CD4-positive, alpha-beta T cell treated with Interleukin-1 beta for 1 hour (primary cell): ENCODE measurements at regions not wholly inside any gene's neighbourhood (a gene's known extent, or its start where the extent isn't known, plus 50 kb on each side); places are given as distances from the start of the nearest gene placed in this dataset.

Source experiments
- DNase-seq, 2 donors: peaks; one replicate each; pipeline ENCODE4 v3.0.0-alpha.2; 2020 to 2022

DNA sequence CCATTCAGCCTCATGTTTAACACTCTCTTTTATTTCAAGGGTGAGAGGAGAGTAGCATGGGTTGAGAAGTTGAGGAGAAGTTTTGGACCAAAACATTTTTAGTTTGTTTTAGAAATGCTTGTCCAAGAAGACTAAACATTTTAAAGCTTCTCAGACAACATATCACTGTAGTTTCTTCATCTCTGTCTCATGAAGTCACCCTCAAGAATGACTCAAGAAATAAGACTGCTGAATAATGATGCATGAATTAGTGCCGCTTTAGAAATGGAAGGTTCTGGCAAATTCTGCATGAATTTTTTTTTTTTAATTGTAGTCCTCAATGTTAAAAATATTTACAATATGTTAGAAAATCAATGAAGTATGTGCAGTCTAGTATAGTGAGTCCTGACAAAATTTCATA is 422.7 kb upstream of the ARGLU1 start:
- DNase-seq = no peak

DNA sequence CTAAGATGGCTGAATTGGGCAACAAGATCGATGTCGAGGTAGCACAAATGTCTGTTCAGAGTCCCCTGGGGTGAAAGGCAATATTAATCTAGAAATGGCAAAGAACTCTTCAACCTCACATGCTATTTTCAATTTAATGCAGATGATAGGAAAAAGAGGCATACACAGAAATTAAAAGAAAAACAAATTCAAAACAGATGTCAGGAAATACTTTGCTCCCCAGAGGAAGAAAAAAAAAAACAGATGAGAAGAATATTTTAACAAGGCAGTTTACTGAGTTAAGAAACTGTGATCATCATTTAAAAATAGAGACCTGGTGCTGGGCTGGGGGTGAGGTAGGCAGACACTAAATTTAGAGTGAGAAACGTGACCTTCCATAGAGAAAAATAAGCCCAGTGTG is 421.9 kb upstream of the ARGLU1 start:
- DNase-seq = no peak

DNA sequence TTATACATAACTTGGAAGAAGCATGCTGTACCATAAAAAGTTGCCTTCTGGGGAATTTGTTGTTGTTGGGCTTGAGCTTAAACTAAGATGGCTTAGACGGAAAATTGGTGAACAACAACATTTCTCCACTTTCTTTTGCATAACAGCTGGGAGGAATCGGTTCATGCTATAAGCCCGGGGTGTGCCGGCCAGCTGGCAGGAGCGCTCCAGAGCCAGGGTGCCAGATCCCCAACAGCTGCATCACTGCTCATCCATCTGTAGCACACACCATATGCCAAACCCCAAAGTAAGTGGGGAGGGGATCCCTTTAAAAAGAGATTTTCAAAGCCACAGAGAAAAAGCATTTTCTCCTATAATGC is 419.5 kb upstream of the ARGLU1 start:
- DNase-seq = no peak

DNA sequence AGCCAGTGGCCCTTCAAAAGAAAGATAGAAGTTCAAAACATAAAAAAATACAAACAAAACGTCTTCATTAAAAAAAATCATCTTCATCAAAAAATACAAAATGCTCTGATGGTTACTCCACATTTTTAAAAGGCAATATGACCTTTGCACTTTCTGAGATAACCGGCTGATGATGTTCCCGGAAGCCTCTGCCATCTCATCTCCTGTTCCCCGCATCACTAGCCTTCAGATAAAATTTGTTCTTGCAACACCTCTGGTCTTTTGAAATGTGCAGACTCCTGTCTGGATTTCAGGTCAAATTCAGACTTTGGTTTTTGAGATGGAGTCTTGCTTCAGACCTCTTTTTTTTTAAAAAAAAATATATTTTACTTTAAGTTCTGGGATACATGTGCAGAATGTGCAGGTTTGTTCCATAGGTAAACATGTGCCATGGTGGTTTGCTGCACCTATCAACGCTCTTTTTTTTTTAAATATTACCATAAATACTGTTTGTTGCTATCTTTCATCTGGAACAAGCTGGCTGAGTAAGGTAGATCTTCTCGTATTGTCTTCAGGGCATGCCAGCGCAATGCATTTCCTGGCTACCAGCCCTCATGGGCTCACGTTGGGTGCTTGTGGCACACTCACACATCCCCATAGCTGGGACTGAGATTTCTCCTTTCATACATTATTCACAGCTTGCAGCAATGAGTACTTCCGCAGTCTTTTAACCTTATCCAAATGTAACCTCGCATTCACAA is 418.9 kb upstream of the ARGLU1 start:
- DNase-seq = no peak

DNA sequence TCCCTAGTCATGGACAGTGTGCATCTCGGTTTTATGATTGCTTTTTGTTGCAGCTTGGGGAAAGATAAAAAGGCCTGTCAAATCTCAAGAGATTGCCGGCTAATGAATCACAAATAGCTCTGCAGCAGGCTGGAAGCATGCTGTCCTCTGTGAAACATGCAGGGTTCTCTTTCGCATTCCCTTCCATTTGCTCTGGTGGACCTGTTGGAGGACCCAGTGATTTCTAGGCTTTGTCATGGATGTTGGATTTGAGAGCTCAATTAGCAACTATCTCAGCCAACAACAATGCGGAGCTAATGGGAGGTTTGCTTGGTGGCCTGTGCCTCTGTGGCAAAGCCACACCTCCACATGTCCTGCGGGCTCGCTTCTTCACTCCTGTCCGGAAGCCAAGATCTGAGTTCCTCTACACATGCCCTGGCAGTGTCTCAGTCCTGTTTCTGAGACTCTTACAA is 418.1 kb upstream of the ARGLU1 start:
- DNase-seq = no peak

DNA sequence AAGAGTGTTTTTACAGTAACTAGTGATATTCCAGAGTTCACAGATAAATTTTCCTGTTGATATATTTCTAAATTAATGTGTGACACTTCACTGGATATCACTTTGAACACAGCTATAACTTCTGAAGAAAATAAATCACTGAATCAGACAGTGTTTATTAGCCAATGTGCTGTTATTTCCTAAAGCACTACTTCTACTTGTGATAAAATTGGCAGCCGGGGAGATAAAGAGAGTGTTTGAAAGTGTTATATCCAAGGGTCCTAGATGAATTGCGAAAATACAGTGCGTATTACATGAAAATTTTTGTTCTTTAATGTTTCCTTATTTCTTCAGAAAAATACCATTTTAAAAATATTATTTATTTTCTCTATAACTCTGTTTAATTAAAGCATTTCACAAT is 417.5 kb upstream of the ARGLU1 start:
- no peak for DNase-seq

DNA sequence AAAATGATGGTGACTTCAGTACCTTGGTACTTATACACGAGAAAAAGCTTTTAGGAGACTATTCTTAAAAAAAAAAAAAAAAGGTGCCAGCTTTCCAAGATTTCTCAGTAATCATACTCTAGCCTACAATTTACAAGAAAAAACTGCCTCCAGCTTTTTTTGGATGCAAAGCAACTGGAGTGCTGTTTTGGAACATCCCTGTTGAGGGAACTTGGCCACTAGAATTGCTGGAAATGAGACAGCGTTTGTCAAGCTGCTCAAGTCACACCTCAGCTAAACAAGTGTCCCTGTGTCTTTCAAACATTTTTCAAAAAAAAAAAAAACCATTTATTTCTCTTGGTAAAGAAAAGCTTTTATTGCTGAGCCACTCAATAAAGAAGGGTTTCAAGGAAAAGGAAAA is 413.1 kb upstream of the ARGLU1 start:
- no peak for DNase-seq

DNA sequence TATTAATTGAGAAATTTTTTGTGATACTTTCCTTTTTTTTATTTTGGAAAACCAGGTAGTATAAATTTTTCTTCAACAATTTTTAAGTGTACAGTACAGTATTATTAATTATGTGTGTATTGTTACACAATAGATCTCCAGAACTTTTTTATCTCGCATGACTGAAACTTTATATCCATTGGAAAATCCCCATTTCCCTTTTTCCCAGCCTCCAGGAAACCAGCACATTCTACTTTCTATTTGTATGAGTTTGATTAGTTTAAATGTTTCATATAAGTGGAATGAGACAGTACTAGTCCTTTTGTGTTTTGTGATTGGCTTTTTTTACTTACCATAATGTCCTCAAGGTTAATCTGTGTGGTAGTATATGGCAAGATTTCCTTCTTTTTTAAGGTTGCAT is 399.5 kb upstream of the ARGLU1 start:
- no peak for DNase-seq

DNA sequence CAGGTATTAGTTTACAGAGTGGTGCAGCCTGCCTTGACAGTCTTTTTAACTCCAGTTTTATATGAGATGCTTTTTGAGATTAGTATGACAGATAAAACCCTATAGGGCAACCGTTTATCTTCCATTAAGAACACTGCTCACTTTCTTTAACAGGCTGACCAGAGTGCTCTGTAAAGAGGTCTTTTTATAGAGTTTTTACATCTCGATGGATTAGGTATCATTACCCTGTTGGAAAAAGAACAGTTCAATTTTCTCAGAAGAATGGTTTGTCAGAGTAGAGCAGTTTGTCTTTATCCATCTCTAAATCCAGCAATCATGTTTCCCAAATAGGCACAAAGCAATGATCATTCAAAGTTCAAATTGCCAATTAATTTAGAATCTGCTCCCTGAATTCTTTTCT is 395.2 kb upstream of the ARGLU1 start:
- no peak for DNase-seq

DNA sequence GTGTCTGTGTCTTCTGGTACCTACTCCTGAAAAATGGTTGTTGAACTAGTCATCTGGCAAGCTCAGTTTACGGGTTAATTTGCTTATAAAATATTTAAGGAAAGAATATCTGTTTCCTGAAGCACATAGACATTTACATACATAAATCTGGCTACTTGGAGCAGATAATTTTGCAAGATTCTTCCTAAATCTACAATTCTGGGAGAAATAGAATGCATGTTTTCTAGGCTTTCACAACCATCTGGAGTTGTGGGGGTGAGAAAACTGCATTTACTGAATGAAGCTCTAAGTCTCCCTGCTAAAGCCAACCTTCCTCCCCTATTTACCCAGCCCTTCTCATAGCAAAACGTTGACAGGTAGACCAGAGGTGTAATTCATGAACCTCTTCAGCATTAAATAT is 393.7 kb upstream of the ARGLU1 start:
- DNase-seq = no peak

DNA sequence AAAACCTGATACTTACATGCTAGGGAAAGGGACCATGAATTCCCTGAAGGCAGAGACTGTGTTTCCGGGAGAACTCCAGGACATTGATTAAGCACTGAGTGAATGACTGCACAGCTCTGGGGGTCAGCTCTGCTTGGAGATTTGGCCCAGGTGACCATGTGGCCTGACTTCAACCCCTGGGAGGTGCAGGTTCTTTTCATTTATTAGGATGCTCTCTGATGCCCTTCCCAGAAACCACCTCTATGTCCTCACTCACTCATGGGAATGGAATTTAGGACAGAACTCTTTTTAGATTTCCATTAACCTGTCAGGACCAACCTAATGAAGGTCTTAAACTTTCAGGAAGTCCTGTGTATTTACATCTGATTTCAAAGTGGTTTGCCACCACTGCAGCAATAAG is 393.3 kb upstream of the ARGLU1 start:
- DNase-seq = no peak

DNA sequence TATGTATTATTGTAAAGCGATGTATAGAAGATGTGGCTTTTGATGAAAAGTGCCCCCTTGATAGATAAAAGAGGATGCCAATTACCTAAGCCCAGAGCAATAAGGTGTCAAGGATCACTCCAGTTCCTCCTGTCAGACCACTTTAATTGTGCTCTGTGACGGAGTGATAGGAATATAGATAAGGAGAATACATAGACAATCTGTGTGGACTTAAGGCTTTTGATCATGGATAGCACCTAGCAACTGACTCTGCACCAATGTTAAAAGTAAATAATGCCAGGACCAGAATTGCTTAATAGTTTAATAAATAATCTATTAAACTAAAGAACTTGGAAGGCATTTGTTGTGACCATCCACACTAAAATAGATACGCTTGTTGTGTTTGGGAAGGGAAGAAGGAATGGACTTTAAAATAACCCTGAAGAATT is 390.7 kb upstream of the ARGLU1 start:
- DNase-seq = no peak

DNA sequence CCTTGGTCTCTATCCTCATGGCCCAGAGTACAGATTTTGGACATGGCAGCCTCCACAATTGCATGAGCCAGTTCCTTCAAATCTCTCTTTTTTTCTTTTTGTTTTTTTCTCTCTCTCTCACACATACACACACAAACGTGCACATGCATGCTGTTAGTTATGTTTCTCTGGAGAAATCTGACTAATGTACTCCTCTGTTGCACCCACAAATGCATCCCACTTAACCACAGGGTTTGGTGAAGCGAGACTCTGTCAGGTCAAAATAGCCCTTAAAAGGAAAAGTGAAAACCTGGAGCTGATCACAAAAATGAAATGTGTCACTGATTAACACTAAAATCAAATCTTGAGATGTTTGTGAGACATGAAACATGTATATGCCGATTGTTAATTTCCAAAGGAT is 374.6 kb upstream of the ARGLU1 start:
- DNase-seq = no peak

DNA sequence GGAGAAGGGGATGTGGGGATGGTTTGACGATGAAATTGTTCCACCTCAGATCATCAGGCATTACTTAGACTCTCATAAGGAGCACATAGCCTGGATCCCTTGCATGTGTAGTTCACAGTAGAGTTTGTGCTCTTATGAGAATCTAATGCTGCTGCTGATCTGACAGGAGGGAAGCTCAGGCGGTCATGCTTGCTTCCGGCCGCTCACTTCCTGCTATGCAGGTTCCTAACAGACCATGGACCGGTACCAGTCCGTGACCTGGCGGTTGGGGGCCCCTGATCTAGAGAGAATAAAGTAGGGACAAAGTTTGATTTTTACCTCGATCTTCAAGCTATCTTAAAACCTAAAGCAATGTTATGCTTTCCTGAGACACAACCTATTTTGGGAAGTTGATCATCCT is 373.8 kb upstream of the ARGLU1 start:
- no peak for DNase-seq

DNA sequence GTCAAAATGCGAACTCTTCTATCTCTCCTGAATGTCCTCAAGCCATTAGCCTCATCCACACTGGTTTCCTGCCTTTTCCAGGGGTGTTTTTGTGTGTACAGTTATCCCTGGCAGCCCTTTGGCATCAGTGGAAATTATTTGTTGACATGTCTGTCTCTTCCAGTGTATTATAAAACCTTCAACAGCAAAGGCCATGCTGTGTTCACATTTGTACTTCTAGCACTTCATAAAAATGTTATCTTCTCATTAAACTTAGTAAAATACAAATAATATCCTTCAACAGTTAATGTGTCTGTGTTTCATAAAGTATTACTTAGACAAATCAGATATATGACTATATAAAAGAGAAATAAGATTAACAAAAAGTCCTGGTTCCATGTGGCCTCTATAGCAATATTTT is 359.5 kb upstream of the ARGLU1 start:
- no peak for DNase-seq

DNA sequence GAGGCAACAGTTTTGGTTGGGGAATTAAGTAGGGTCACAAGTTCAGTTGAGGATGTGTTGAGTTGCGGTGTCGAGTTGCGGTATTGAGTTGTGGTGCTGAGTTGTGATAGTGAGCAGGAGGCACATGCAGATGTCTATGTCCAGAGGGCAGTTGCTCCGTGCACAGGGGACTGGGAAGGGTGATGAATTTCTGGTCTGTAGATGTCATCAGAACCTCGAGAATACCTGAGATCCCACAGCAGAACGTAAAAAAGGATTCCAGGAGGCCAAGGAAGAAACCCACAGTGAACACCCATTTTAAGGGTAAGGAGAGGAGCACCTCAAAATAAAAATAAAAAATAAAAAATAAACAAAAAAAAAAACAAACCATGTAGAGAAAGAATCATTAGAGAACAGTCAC is 354.4 kb upstream of the ARGLU1 start:
- DNase-seq = no peak

DNA sequence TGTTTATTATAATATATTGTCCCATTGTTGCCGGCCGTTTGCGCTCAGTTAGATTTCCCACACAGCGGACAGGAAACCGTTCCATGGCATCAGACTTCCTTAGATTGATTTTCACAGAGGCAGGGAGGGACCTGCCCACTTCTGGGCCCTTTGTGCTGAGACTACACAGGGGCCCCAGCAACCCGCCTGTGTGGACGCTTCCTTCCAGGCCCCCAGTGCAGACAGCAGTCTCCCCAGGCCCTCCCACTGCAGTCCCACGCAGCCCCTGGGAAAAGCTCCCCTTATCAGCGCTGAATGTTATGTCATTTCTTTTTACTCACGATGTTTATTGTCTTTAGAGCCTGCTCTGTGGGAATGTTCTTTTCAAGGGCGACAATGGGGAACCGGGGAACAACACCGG is 351.7 kb upstream of the ARGLU1 start:
- DNase-seq = no peak

DNA sequence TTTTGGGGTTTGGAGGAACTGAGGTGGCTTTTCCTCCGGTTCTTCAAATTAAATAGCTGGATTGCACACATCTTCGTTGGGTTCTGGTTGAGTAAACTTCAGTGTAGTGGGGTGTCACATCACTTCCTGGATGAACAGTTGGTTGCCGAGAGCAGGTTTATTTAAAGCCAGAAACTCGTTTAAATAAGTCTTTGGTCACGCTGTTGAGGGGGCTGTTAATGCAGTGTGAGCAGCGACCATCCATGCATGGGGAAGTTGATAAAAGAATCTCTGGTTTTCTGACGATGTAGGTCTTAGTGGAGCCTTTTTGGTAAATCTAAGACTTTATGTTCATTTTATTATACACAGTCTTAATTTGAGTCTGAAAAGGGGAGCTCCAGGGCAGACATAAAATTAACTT is 351.2 kb upstream of the ARGLU1 start:
- no peak for DNase-seq

DNA sequence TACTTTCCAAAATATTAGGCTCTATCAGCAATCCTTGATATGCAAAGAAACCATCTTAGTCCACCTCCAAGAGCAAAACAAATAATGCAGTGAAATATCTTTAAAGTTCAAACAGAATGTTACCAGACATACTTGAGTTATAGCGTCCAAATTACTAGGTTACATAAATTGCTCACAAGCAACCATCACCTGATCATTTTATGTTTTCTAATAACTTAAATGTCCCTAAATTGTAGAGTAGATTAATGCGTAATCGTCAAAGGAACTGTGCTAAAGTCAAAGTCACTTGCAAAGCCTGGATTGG is 350.6 kb upstream of the ARGLU1 start:
- no peak for DNase-seq

DNA sequence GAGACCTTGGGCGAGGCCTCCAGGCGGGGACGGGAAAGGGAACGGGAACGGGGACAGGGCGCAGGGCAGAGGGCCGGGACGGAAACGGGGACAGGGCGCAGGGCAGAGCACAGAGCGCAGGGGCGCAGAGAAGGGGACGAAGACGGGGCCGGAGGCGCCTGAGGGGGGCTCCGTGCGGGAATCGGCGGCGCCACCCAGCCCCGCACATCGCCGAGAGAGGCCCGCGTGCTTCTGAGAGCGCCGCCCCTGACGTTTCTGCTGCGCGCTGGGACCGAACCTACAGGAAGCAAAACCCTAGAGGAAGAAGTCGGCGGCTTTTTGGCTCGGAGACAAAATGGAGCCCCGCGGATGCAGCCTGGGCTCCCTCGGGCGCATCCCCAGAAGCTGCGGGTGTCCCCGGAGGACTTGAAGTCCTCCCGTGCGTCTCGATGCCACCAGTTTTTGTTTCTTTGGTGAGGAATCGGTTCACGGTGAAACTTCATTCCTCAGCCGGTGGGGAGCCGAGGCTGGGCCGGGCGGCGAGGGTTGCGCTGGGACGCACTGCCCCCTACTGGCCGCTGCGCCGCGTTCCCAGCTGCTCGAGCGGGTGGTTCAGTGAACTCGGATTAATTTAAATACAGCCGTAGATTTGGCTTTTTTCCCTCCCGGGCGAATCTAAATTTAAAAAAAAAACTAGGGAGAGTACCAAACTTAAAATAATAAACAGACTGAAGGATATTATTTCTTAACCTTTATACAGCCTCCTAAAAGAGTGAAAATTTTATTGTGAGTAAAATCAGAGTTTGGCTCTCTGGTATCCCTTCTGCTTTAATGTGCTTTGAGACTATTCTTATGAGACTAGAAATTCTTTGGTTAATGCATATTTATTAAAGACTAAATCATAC is 350.0 kb upstream of the ARGLU1 start:
- DNase-seq = peak; percentile 50 to 67

DNA sequence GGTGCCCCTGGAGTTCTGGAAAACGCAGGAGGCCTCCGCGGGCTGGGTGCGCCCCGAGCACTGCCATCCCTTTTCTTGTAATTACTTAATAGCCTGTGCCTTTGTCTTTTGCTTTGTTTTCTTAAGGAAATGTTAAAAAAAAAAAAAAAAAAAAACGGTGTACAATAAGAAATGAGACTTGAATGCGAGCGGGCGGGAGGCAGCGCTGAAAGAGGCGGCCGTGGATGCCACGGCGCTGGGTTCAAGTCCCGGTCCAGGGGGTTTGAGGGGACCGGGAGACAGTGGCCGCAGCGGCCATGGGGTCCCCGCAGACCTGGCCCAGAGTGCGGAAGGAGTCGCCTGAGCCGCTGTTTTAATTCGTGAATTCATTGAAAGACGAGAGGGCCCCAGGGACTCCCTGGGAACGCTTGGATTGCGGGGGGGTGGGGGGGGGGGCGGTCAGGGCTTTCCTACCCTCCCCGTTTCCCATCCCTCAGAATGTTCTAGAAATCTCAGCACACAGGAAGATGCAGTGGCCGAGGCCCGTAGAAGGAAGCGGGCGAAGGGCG is 349.2 kb upstream of the ARGLU1 start:
- DNase-seq = no peak

DNA sequence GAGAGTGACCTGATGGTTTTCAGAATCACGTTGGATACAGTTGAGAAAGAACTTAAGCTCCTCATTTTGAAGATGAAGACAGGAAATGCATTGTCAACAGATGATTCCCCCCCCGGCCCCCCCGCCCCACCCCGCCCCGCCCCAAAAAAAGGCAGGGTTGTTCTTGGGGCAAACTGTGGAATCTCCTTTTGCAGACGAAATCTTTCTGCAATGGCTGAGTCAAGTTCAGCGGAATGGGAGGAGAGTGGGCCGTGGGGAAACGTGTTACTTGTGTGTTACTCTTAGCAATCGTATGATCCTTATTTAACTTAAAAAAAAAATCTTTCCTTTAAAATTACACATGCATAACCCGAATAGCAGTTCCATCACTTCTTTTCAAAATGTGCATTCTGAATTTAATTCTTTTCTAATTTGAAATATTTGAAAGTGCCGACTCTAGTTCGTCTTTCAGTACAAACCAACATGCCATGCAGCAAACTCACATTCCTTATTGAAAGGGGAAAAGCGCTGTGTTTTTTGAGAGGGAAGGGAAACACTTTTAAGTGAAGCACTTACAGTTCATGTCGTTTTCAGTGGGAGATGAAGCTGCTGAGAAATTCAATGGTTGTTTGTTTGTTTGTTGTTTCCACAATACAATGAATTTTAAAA is 348.5 kb upstream of the ARGLU1 start:
- no peak for DNase-seq

DNA sequence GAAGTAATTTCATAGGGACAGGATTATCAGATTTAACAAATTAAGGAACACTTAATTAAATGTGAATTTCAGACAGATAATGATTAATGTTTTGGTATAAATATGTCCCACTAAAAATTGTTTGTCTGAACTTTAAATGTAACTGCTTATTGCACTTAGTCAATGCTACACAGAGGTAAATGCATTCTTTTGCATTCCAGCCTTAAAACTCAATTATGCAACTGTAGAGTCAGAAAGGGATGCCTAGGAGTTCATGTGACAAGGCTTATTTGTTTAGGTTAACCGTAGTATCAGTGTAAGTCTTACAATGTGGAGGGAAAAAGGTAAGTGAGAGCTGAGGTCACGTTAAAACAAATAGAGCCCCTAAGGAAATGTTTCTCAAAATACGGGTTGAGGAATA is 347.2 kb upstream of the ARGLU1 start:
- DNase-seq = no peak

DNA sequence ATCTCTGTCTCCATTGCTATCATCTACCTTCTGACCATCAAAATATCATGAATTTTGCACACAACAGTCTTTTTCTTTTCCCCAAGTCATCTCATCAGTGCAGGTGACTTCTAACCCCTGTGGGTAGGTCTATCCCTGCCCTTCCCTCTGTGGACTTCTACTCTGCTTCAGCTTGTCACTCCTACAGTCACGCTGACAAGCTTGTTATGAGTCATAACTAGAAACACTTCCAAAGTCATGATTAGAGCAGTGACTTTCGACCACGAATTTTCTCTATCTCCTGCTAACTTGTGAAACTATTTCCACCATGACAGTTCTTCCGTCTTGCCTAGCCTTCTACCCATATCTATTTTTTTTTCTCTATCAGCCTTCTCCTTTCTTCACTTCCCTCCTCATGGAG is 343.7 kb upstream of the ARGLU1 start:
- no peak for DNase-seq
